ENCODE measurements at regions not wholly inside any gene's neighbourhood (a gene's known extent, or its start where the extent isn't known, plus 50 kb on each side); places are given as distances from the start of the nearest gene placed in this dataset.

DNA sequence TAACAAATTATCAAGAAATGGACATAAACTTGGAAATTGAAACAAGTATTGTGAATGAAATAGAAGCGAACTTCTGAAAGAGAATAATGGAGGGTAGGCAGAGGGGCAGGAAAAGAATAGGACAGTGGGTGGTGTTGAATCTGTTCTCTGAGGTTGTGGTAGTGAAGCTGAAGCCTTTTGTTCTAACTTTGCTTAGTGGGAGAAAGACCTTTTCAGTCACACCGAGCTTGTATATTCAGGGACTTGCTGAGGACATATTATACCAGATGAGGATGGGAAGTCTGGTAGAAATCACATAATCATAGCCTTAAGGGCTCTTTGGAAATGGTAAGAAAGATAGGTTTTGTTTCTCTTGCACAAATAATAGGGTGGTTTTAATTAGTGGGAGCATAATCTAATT is 115.4 kb upstream of the NDST4 start:
- peak overlapping the region; percentile 11; the same call in 1 of the 2 replicates for H3K4me2 ChIP-seq
- 0 out of 2 replicates have a peak, but pooled peaks cover 5% of the 10 kb centered on the region for H3K9me2 ChIP-seq (ENCODE audit: insufficient read depth)
- H3K27ac ChIP-seq (ENCODE audit: low read depth) = no peak overlapping the region

More for the DNA sequence above, 115.4 kb upstream of the NDST4 start:
- no peaks in the 10 kb centered on the region for H3K36me3 ChIP-seq (ENCODE audit: insufficient read depth)
- H3K79me2 ChIP-seq (replicated peaks; ENCODE audit: insufficient read depth) = no peaks in the 10 kb centered on the region
- no peaks in the 10 kb centered on the region for H3F3A ChIP-seq (replicated peaks; ENCODE audit: low read depth)
- ATAC-seq (peak; percentile 93), DNase-seq (ENCODE audit: low spot score) (peak; percentile 27)
- no peak for TF ChIP-seq ZNF114 (CRISPR knock-in tag; IDR thresholded peaks at IDR 0.05)
- TF ChIP-seq, protein P1, sequence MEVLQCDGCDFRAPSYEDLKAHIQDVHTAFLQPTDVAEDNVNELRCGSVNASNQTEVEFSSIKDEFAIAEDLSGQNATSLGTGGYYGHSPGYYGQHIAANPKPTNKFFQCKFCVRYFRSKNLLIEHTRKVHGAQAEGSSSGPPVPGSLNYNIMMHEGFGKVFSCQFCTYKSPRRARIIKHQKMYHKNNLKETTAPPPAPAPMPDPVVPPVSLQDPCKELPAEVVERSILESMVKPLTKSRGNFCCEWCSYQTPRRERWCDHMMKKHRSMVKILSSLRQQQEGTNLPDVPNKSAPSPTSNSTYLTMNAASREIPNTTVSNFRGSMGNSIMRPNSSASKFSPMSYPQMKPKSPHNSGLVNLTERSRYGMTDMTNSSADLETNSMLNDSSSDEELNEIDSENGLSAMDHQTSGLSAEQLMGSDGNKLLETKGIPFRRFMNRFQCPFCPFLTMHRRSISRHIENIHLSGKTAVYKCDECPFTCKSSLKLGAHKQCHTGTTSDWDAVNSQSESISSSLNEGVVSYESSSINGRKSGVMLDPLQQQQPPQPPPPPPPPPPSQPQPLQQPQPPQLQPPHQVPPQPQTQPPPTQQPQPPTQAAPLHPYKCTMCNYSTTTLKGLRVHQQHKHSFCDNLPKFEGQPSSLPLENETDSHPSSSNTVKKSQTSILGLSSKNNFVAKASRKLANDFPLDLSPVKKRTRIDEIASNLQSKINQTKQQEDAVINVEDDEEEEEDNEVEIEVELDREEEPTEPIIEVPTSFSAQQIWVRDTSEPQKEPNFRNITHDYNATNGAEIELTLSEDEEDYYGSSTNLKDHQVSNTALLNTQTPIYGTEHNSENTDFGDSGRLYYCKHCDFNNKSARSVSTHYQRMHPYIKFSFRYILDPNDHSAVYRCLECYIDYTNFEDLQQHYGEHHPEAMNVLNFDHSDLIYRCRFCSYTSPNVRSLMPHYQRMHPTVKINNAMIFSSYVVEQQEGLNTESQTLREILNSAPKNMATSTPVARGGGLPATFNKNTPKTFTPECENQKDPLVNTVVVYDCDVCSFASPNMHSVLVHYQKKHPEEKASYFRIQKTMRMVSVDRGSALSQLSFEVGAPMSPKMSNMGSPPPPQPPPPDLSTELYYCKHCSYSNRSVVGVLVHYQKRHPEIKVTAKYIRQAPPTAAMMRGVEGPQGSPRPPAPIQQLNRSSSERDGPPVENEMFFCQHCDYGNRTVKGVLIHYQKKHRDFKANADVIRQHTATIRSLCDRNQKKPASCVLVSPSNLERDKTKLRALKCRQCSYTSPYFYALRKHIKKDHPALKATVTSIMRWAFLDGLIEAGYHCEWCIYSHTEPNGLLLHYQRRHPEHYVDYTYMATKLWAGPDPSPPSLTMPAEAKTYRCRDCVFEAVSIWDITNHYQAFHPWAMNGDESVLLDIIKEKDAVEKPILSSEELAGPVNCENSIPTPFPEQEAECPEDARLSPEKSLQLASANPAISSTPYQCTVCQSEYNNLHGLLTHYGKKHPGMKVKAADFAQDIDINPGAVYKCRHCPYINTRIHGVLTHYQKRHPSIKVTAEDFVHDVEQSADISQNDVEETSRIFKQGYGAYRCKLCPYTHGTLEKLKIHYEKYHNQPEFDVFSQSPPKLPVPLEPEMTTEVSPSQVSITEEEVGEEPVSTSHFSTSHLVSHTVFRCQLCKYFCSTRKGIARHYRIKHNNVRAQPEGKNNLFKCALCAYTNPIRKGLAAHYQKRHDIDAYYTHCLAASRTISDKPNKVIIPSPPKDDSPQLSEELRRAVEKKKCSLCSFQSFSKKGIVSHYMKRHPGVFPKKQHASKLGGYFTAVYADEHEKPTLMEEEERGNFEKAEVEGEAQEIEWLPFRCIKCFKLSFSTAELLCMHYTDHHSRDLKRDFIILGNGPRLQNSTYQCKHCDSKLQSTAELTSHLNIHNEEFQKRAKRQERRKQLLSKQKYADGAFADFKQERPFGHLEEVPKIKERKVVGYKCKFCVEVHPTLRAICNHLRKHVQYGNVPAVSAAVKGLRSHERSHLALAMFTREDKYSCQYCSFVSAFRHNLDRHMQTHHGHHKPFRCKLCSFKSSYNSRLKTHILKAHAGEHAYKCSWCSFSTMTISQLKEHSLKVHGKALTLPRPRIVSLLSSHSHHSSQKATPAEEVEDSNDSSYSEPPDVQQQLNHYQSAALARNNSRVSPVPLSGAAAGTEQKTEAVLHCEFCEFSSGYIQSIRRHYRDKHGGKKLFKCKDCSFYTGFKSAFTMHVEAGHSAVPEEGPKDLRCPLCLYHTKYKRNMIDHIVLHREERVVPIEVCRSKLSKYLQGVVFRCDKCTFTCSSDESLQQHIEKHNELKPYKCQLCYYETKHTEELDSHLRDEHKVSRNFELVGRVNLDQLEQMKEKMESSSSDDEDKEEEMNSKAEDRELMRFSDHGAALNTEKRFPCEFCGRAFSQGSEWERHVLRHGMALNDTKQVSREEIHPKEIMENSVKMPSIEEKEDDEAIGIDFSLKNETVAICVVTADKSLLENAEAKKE (CRISPR knock-in tag; IDR thresholded peaks at IDR 0.05) = peak; percentile 72
- peak overlapping the region; percentile 67 for H3K27ac Mint-ChIP-seq
- H2AFZ ChIP-seq = 0 out of 2 replicates have a peak overlapping the region, but pooled peaks have one; percentile 33
- H3K4me3 ChIP-seq = no peak overlapping the region
- no peaks in the 10 kb centered on the region for H4K20me1 ChIP-seq (replicated peaks; ENCODE audit: insufficient read depth)
- H3K4me3 Mint-ChIP-seq = no peak overlapping the region
- H3K4me1 Mint-ChIP-seq = peaks cover 42% of the 10 kb centered on the region
- no peaks in the 10 kb centered on the region for H3K9me3 Mint-ChIP-seq
- H3K4me1 ChIP-seq (ENCODE audit: insufficient read depth) = peaks cover 32% of the 10 kb centered on the region
- no peaks in the 10 kb centered on the region for H3K27me3 ChIP-seq (ENCODE audit: insufficient read depth)
- peaks cover 3% of the 10 kb centered on the region for H3K27me3 Mint-ChIP-seq (ENCODE audit: insufficient read depth, low read depth, poor library complexity)
- no peaks in the 10 kb centered on the region; the same call in 2 of the 3 replicates for H3K36me3 Mint-ChIP-seq (ENCODE audit: low read depth)

Data from GM23338 (cell line).